ENCODE measurements at regions not wholly inside any gene's neighbourhood (a gene's known extent, or its start where the extent isn't known, plus 50 kb on each side); places are given as distances from the start of the nearest gene placed in this dataset.

DNA sequence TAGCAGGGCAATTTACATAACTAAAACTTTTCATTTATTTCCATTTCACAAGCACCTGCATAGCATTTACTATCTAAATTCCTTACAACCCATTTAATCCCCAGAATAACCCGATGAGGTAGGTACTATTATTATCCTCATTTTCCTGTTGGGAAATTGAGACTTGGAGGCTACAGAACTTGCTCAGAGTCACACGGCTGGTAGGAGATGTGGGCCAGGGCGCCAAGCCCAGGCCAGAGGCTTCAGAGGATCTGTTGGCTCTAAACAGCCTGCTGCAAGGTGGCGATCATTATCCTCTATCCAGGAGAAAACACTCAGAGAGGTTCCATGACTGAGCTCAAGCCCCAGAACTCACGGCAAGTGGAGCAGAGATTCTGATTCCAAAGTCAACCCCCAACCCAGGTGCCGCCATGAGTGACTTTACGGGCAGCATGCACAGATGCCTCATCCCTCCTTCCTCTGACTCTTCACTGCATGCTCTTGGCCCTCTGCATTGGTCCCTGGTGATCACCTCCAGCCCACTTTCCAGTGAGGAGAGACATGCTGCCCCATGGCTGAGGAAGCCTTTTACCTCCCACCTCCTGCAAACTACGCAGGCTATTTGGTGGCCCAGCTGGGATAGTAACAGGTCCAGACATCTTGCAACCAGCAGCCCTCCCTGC lies 168.4 kb upstream of the FSTL4 start:
- Histone ChIP-seq H3K27ac (ENCODE audit: low read depth in 1 of 3, low read length in 2 of 3) (no peak overlapping the region), H3K27me3 (ENCODE audit: control insufficient read depth in 3 of 3, insufficient read depth in 3 of 3, low read length in 3 of 3) (no peaks in the 10 kb centered on the region), H3K4me3 (ENCODE audit: low read depth in 1 of 3, low read length in 3 of 3) (no peak overlapping the region), H3K9me3 (ENCODE audit: control insufficient read depth in 2 of 2, insufficient read depth in 1 of 2, low read depth in 1 of 2, low read length in 1 of 2) (no peaks in the 10 kb centered on the region), H3K36me3 (ENCODE audit: control insufficient read depth in 3 of 3, insufficient read depth in 2 of 3, low read depth in 1 of 3, low read length in 3 of 3) (no peaks in the 10 kb centered on the region), H3K4me1 (ENCODE audit: control insufficient read depth in 3 of 3, insufficient read depth in 2 of 3, low read depth in 1 of 3, low read length in 2 of 3) (no peaks in the 10 kb centered on the region)
- 88 to 93% (median 91%) methylated on average over 8 of the region's 8 CpGs for WGBS, 3 donors
- DNase-seq (no peak), FAIRE-seq (no peak)

- Histone ChIP-seq H3K9me3 (ENCODE audit: control insufficient read depth in 2 of 2, insufficient read depth in 1 of 2, low read depth in 1 of 2, low read length in 1 of 2) (no peaks in the 10 kb centered on the region), H3K27ac (ENCODE audit: low read depth in 1 of 3, low read length in 2 of 3) (no peak overlapping the region), H3K27me3 (ENCODE audit: control insufficient read depth in 3 of 3, insufficient read depth in 3 of 3, low read length in 3 of 3) (no peaks in the 10 kb centered on the region), H3K36me3 (ENCODE audit: control insufficient read depth in 3 of 3, insufficient read depth in 2 of 3, low read depth in 1 of 3, low read length in 3 of 3) (no peaks in the 10 kb centered on the region), H3K4me1 (ENCODE audit: control insufficient read depth in 3 of 3, insufficient read depth in 2 of 3, low read depth in 1 of 3, low read length in 2 of 3) (no peaks in the 10 kb centered on the region), H3K4me3 (ENCODE audit: low read depth in 1 of 3, low read length in 3 of 3) (no peak overlapping the region)
- 74 to 80% (median 80%) methylated on average over 8 of the region's 8 CpGs for WGBS, 3 donors
- DNase-seq (peak in 1 of 2 donors; percentile 6), FAIRE-seq (no peak)
Observed at GRCh38 chr5:133779828-133780475, 167.6 kb upstream of the FSTL4 start.

GRCh38 chr5:133778636-133779035 lies 166.3 kb upstream of the FSTL4 start:
- DNase-seq (no peak), FAIRE-seq (no peak)
- no peaks in the 10 kb centered on the region for H3K36me3 ChIP-seq (ENCODE audit: control insufficient read depth in 3 of 3, insufficient read depth in 2 of 3, low read depth in 1 of 3, low read length in 3 of 3)
- WGBS, 3 donors = 73 to 87% (median 84%) methylated on average over 5 of the region's 5 CpGs
- H3K4me1 ChIP-seq (ENCODE audit: control insufficient read depth in 3 of 3, insufficient read depth in 2 of 3, low read depth in 1 of 3, low read length in 2 of 3) = no peaks in the 10 kb centered on the region
- no peak overlapping the region for H3K27ac ChIP-seq (ENCODE audit: low read depth in 1 of 3, low read length in 2 of 3)
- no peak overlapping the region for H3K4me3 ChIP-seq (ENCODE audit: low read depth in 1 of 3, low read length in 3 of 3)
- H3K27me3 ChIP-seq (ENCODE audit: control insufficient read depth in 3 of 3, insufficient read depth in 3 of 3, low read length in 3 of 3) = no peaks in the 10 kb centered on the region
- no peaks in the 10 kb centered on the region for H3K9me3 ChIP-seq (ENCODE audit: control insufficient read depth in 2 of 2, insufficient read depth in 1 of 2, low read depth in 1 of 2, low read length in 1 of 2)

DNA sequence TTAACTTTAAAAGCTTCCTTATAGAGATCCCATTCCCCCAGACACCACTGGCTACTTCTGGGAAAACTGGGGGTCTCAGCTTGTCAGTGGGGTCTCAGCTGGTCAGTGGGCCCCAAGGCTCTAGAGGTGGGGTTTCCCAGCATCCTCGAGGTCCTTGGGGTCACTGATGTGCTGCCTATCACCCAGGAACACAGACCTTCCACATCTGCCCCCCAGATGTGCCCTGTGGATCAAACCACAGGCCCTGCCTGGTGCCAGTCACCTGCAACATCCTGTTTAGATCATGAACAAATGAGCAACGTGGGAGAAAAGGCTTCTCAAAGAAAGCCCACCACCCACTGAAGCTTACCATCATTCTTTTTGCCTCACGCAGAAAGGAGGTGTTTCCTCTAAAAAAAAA lies 165.6 kb upstream of the FSTL4 start:
- H3K27me3 ChIP-seq (ENCODE audit: control insufficient read depth in 3 of 3, insufficient read depth in 3 of 3, low read length in 3 of 3) = no peaks in the 10 kb centered on the region
- no peaks in the 10 kb centered on the region for H3K4me1 ChIP-seq (ENCODE audit: control insufficient read depth in 3 of 3, insufficient read depth in 2 of 3, low read depth in 1 of 3, low read length in 2 of 3)
- no peak for DNase-seq
- no peak overlapping the region for H3K4me3 ChIP-seq (ENCODE audit: low read depth in 1 of 3, low read length in 3 of 3)
- 46 to 59% (median 48%) methylated on average over 3 of the region's 3 CpGs for WGBS, 3 donors
- H3K36me3 ChIP-seq (ENCODE audit: control insufficient read depth in 3 of 3, insufficient read depth in 2 of 3, low read depth in 1 of 3, low read length in 3 of 3) = no peaks in the 10 kb centered on the region
- H3K9me3 ChIP-seq (ENCODE audit: control insufficient read depth in 2 of 2, insufficient read depth in 1 of 2, low read depth in 1 of 2, low read length in 1 of 2) = no peaks in the 10 kb centered on the region
- FAIRE-seq = no peak
- H3K27ac ChIP-seq (ENCODE audit: low read depth in 1 of 3, low read length in 2 of 3) = no peak overlapping the region

- H3K4me1 ChIP-seq (ENCODE audit: control insufficient read depth in 3 of 3, insufficient read depth in 2 of 3, low read depth in 1 of 3, low read length in 2 of 3) = no peaks in the 10 kb centered on the region
Observed at GRCh38 chr5:133775584-133776304, 163.4 kb upstream of the FSTL4 start.

DNA sequence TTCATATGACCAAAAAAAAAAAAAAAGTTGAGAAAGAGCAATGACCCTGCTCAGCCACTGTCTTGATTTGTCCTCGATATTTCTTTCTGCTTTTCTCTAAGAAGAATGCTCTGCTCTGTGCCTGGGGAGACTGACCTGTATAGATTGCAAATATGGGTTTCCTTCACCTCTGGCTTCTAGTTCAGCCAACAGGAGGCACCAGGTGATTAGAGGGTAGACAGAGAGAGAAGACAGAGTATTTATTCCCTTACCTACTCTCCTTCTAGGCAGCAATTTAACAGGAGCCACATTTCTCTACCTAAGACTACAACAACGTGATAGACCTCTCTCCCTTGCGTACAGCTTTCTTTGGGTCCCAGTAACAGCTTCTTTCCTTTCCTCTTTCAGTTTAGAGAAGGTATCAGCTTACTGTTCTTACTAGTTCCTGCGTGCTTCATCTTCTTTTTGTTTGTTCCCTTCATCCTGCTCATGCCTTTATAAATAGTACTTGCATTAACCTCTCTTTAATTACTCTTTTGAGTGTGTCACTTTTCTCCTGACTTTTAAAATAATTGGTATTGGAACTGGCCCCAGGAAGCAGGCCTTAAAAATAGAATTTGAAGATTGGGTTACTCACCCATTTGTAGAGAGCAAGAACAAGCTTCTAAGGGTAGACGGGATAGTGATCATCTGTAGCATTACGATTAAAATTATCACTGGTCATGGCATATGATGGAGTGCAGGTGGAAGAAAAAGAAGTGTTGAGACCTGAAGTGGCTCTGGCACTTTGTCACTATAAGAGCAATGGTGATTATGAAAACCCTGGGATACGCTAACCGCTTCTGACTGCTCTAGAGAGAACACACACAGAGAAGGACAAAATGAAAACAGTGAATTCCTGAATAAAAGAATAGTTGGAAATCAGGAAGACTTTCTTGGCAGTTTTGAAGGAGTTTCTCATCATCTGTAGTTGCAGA lies 161.2 kb upstream of the FSTL4 start:
- 80 to 85% (median 85%) methylated on average over 8 of the region's 8 CpGs for WGBS, 3 donors
- Histone ChIP-seq H3K27me3 (ENCODE audit: control insufficient read depth in 3 of 3, insufficient read depth in 3 of 3, low read length in 3 of 3) (no peaks in the 10 kb centered on the region), H3K9me3 (ENCODE audit: control insufficient read depth in 2 of 2, insufficient read depth in 1 of 2, low read depth in 1 of 2, low read length in 1 of 2) (no peaks in the 10 kb centered on the region), H3K27ac (ENCODE audit: low read depth in 1 of 3, low read length in 2 of 3) (no peak overlapping the region), H3K36me3 (ENCODE audit: control insufficient read depth in 3 of 3, insufficient read depth in 2 of 3, low read depth in 1 of 3, low read length in 3 of 3) (no peaks in the 10 kb centered on the region), H3K4me1 (ENCODE audit: control insufficient read depth in 3 of 3, insufficient read depth in 2 of 3, low read depth in 1 of 3, low read length in 2 of 3) (no peaks in the 10 kb centered on the region), H3K4me3 (ENCODE audit: low read depth in 1 of 3, low read length in 3 of 3) (no peak overlapping the region)
- no peak for DNase-seq
- no peak for FAIRE-seq

More at GRCh38 chr5:133775584-133776304, 163.4 kb upstream of the FSTL4 start:
- Histone ChIP-seq H3K36me3 (ENCODE audit: control insufficient read depth in 3 of 3, insufficient read depth in 2 of 3, low read depth in 1 of 3, low read length in 3 of 3) (no peaks in the 10 kb centered on the region), H3K9me3 (ENCODE audit: control insufficient read depth in 2 of 2, insufficient read depth in 1 of 2, low read depth in 1 of 2, low read length in 1 of 2) (no peaks in the 10 kb centered on the region), H3K27ac (ENCODE audit: low read depth in 1 of 3, low read length in 2 of 3) (no peak overlapping the region), H3K4me3 (ENCODE audit: low read depth in 1 of 3, low read length in 3 of 3) (no peak overlapping the region), H3K27me3 (ENCODE audit: control insufficient read depth in 3 of 3, insufficient read depth in 3 of 3, low read length in 3 of 3) (no peaks in the 10 kb centered on the region)
- WGBS, 3 donors = 81 to 88% (median 86%) methylated on average over 2 of the region's 2 CpGs
- DNase-seq = no peak
- no peak for FAIRE-seq

DNA sequence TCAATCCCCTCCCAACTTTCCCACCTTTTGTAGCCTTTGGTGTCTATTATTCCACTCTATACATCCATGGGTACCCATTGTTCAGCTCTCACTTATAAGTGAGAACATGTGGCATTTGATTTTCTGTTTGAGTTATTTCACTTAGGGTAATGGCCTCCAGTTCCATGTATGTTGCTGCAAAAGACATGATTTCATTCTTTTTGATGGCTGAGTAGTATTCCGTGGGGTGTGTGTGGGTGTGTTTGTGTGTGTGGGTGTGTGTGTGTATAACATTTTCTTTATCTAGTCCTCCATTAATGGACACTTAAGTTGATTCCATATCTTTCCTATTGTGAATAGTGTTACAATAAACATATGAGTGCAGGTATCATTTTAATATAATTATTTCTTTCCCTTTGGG lies 157.5 kb upstream of the FSTL4 start:
- FAIRE-seq = no peak
- Histone ChIP-seq H3K36me3 (ENCODE audit: control insufficient read depth in 3 of 3, insufficient read depth in 2 of 3, low read depth in 1 of 3, low read length in 3 of 3) (no peaks in the 10 kb centered on the region), H3K4me3 (ENCODE audit: low read depth in 1 of 3, low read length in 3 of 3) (no peak overlapping the region), H3K4me1 (ENCODE audit: control insufficient read depth in 3 of 3, insufficient read depth in 2 of 3, low read depth in 1 of 3, low read length in 2 of 3) (no peaks in the 10 kb centered on the region), H3K27me3 (ENCODE audit: control insufficient read depth in 3 of 3, insufficient read depth in 3 of 3, low read length in 3 of 3) (no peaks in the 10 kb centered on the region), H3K27ac (ENCODE audit: low read depth in 1 of 3, low read length in 2 of 3) (no peak overlapping the region), H3K9me3 (ENCODE audit: control insufficient read depth in 2 of 2, insufficient read depth in 1 of 2, low read depth in 1 of 2, low read length in 1 of 2) (no peaks in the 10 kb centered on the region)
- no peak for DNase-seq
- 84 to 96% (median 95%) methylated on average over 1 of the region's 1 CpG for WGBS, 3 donors

GRCh38 chr5:133763744-133764143 lies 151.4 kb upstream of the FSTL4 start:
- no peaks in the 10 kb centered on the region for H3K4me1 ChIP-seq (ENCODE audit: control insufficient read depth in 3 of 3, insufficient read depth in 2 of 3, low read depth in 1 of 3, low read length in 2 of 3)
- H3K27ac ChIP-seq (ENCODE audit: low read depth in 1 of 3, low read length in 2 of 3) = no peak overlapping the region
- H3K36me3 ChIP-seq (ENCODE audit: control insufficient read depth in 3 of 3, insufficient read depth in 2 of 3, low read depth in 1 of 3, low read length in 3 of 3) = no peaks in the 10 kb centered on the region
- H3K27me3 ChIP-seq (ENCODE audit: control insufficient read depth in 3 of 3, insufficient read depth in 3 of 3, low read length in 3 of 3) = peaks cover 0 to 6% (median 2%) of the 10 kb centered on the region in 3 donors
- no peak for FAIRE-seq
- DNase-seq = no peak
- 59 to 75% (median 66%) methylated on average over 4 of the region's 4 CpGs for WGBS, 3 donors
- no peaks in the 10 kb centered on the region for H3K9me3 ChIP-seq (ENCODE audit: control insufficient read depth in 2 of 2, insufficient read depth in 1 of 2, low read depth in 1 of 2, low read length in 1 of 2)
- no peak overlapping the region for H3K4me3 ChIP-seq (ENCODE audit: low read depth in 1 of 3, low read length in 3 of 3)
